Smooth muscle cell (in vitro differentiated cells): ENCODE measurements at regions not wholly inside any gene's neighbourhood (a gene's known extent, or its start where the extent isn't known, plus 50 kb on each side); places are given as distances from the start of the nearest gene placed in this dataset.

Experiments used
- DNase-seq: peaks from one replicate; lab custom pipeline; 2025; ENCODE audit not compliant: unreplicated experiment; lab: John Stamatoyannopoulos, UW
- H2AFZ ChIP-seq: fragments of 200-600 bp; sonication (generic); 2 replicates; pipeline ENCODE4 v1.6.0; 2016; ENCODE audit warnings: antibody characterized with exemption, low read depth, mild to moderate bottlenecking
- H3F3A ChIP-seq: fragments of 200-600 bp; sonication (generic); 2 replicates; pipeline ENCODE4 v1.6.0; 2017; ENCODE audit warnings: antibody characterized with exemption, low read depth
- H3K27ac ChIP-seq: fragments of 200-600 bp; sonication (generic); 2 replicates; pipeline ENCODE4 v1.5.1; 2016; ENCODE audit warnings: low read depth, mild to moderate bottlenecking
- H3K27me3 ChIP-seq: fragments of 200-600 bp; sonication (generic); 2 replicates; pipeline ENCODE4 v1.6.1; 2016; ENCODE audit warnings: low read depth, mild to moderate bottlenecking
- H3K36me3 ChIP-seq: fragments of 200-600 bp; sonication (generic); 2 replicates; pipeline ENCODE4 v1.5.1; 2016; ENCODE audit warnings: low read depth
- H3K4me1 ChIP-seq: fragments of 200-600 bp; sonication (generic); 2 replicates; pipeline ENCODE4 v1.5.1; 2016; ENCODE audit warnings: low read depth
- H3K4me2 ChIP-seq: fragments of 200-600 bp; sonication (generic); 2 replicates; pipeline ENCODE4 v1.6.0; 2016; ENCODE audit warnings: mild to moderate bottlenecking
- H3K4me3 ChIP-seq: fragments of 200-600 bp; sonication (generic); 2 replicates; pipeline ENCODE4 v1.5.1; 2016; ENCODE audit warnings: mild to moderate bottlenecking
- H3K79me2 ChIP-seq: fragments of 200-600 bp; sonication (generic); 2 replicates; pipeline ENCODE4 v1.6.0; 2016; ENCODE audit warnings: low read depth, mild to moderate bottlenecking
- H3K9ac ChIP-seq: fragments of 200-600 bp; sonication (generic); 2 replicates; pipeline ENCODE4 v1.6.0; 2016; ENCODE audit warnings: low read depth
- H3K9me3 ChIP-seq: fragments of 200-600 bp; sonication (generic); replicated peaks from 2 replicates; pipeline ENCODE4 v1.5.1; 2016; ENCODE audit warnings: low read depth
- H4K20me1 ChIP-seq: fragments of 200-600 bp; sonication (generic); 2 replicates; pipeline ENCODE4 v1.6.0; 2016; ENCODE audit warnings: low read depth
- CTCF ChIP-seq: fragments of 200-600 bp; sonication (generic); IDR thresholded peaks from 2 replicates; pipeline ENCODE4 v1.5.1; 2017; ENCODE audit warnings: borderline replicate concordance, mild to moderate bottlenecking, antibody characterized with exemption; ENCODE audit not compliant: insufficient read depth, poor library complexity, severe bottlenecking
- WGBS: methylation state at CpG from one replicate; pipeline ENCODE4 v1.1.7; 2016; ENCODE audit warnings: low lambda C conversion rate; 5-methylcytosine and 5-hydroxymethylcytosine counted together

- no peaks in the 10 kb centered on the region for H3K36me3 ChIP-seq
- H3K79me2 ChIP-seq: no peaks in the 10 kb centered on the region
- H3K9me3 ChIP-seq: no peaks in the 10 kb centered on the region
- H3K4me1 ChIP-seq: no peaks in the 10 kb centered on the region
- no peak overlapping the region for H3K27ac ChIP-seq
- peaks cover 4% of the 10 kb centered on the region for H3K27me3 ChIP-seq
- DNase-seq: no peak
- TF ChIP-seq CTCF: no peak
- no peak overlapping the region for H3K4me3 ChIP-seq
- no peak overlapping the region for H3K4me2 ChIP-seq
- H3F3A ChIP-seq: peaks cover 4% of the 10 kb centered on the region
- no peak overlapping the region for H3K9ac ChIP-seq
- no peaks in the 10 kb centered on the region for H4K20me1 ChIP-seq
- H2AFZ ChIP-seq: no peak overlapping the region
Observed at GRCh38 chr1:219402925-219403324, 210.0 kb downstream of the ZC3H11B start.

GRCh38 chr1:219401724-219402625, 210.9 kb downstream of the ZC3H11B start:
- H3K4me1 ChIP-seq: no peaks in the 10 kb centered on the region
- TF ChIP-seq CTCF: no peak
- no peaks in the 10 kb centered on the region for H3K79me2 ChIP-seq

GRCh38 chr1:219399446-219399845, 213.5 kb downstream of the ZC3H11B start:
- no peaks in the 10 kb centered on the region for H4K20me1 ChIP-seq
- 92% methylated on average over 5 of the region's 5 CpGs for WGBS
- no peaks in the 10 kb centered on the region for H3F3A ChIP-seq
- H3K36me3 ChIP-seq: peaks cover 11% of the 10 kb centered on the region
- TF ChIP-seq CTCF: no peak
- H3K27ac ChIP-seq: no peak overlapping the region
- no peak overlapping the region for H3K4me3 ChIP-seq
- no peak overlapping the region for H2AFZ ChIP-seq
- H3K9ac ChIP-seq: no peak overlapping the region
- no peaks in the 10 kb centered on the region for H3K79me2 ChIP-seq
- no peaks in the 10 kb centered on the region for H3K4me1 ChIP-seq
- no peak overlapping the region for H3K4me2 ChIP-seq
- peaks cover 8% of the 10 kb centered on the region for H3K9me3 ChIP-seq
- H3K27me3 ChIP-seq: peaks cover 4% of the 10 kb centered on the region
- DNase-seq: no peak

More at GRCh38 chr1:219401724-219402625, 210.9 kb downstream of the ZC3H11B start:
- Histone ChIP-seq H3K4me3 (no peak overlapping the region), H3K36me3 (peaks cover 4% of the 10 kb centered on the region), H3K9ac (no peak overlapping the region), H3K9me3 (peaks cover 1% of the 10 kb centered on the region), H3K27ac (no peak overlapping the region), H2AFZ (no peak overlapping the region), H4K20me1 (no peaks in the 10 kb centered on the region), H3K4me2 (no peak overlapping the region), H3K27me3 (peaks cover 4% of the 10 kb centered on the region), H3F3A (peaks cover 4% of the 10 kb centered on the region)
- DNase-seq: no peak

GRCh38 chr1:219398815-219399396, 214.0 kb downstream of the ZC3H11B start:
- 91% methylated on average over 2 of the region's 2 CpGs for WGBS
- Histone ChIP-seq H3K79me2 (no peaks in the 10 kb centered on the region), H2AFZ (no peak overlapping the region), H3K36me3 (peaks cover 11% of the 10 kb centered on the region), H3K4me1 (no peaks in the 10 kb centered on the region), H3K27ac (no peak overlapping the region), H3K27me3 (peaks cover 4% of the 10 kb centered on the region), H3F3A (no peaks in the 10 kb centered on the region), H3K9ac (no peak overlapping the region), H3K4me2 (no peak overlapping the region), H3K4me3 (no peak overlapping the region), H3K9me3 (peaks cover 8% of the 10 kb centered on the region), H4K20me1 (no peaks in the 10 kb centered on the region)
- no peak for TF ChIP-seq CTCF
- DNase-seq: no peak
